OCI-LY7 (cell line): ENCODE measurements at regions not wholly inside any gene's neighbourhood (a gene's known extent, or its start where the extent isn't known, plus 50 kb on each side); places are given as distances from the start of the nearest gene placed in this dataset. TPM values are rescaled to one million over a fixed set of nuclear protein-coding genes. Genes with fewer than 3 reads are reported as not detected.

Source experiments
- BruUV-seq: library from RNA; stranded (reverse); fragments of 400-500 nt; replicated peaks from 2 replicates; lab custom pipeline; 2021; lab: Mats Ljungman, UMichigan
- CTCF ChIA-PET: fragments of 300-600 bp; sonication (Branson Sonifier 250); formaldehyde crosslinking; loops from one replicate; lab custom pipeline; 2022; ENCODE audit warnings: antibody characterized with exemption; ENCODE audit not compliant: unreplicated experiment; lab: Charles Lee
- POLR2A ChIA-PET: fragments of 300-600 bp; sonication (Branson Sonifier 250); formaldehyde crosslinking; loops from one replicate; lab custom pipeline; 2022; ENCODE audit warnings: antibody characterized with exemption; lab: Charles Lee
- DNase-seq: peaks from one replicate; pipeline ENCODE4 v3.0.0-alpha.2; 2015; ENCODE audit warnings: low spot score
- H2AFZ ChIP-seq: fragments of 200-600 bp; sonication (generic), shearing (Covaris generic); 2 replicates; pipeline ENCODE4 v1.6.1; 2014; ENCODE audit warnings: mild to moderate bottlenecking, antibody characterized with exemption, low read length, moderate library complexity
- H3K27ac ChIP-seq: fragments of 200-600 bp; sonication (generic); 2 replicates; pipeline ENCODE4 v1.5.1; 2014; ENCODE audit warnings: mixed run types, low read depth, mild to moderate bottlenecking, moderate library complexity, low read length, inconsistent platforms; ENCODE audit not compliant: poor library complexity, severe bottlenecking
- H3K36me3 ChIP-seq: fragments of 200-600 bp; sonication (generic); 2 replicates; pipeline ENCODE4 v1.6.1; 2014; ENCODE audit warnings: mild to moderate bottlenecking, antibody characterized with exemption, low read length, moderate library complexity, mixed read lengths; ENCODE audit not compliant: insufficient read depth
- H3K4me1 ChIP-seq: fragments of 200-600 bp; sonication (generic); 2 replicates; pipeline ENCODE4 v1.5.1; 2014; ENCODE audit warnings: mild to moderate bottlenecking, low read length; ENCODE audit not compliant: insufficient read depth, poor library complexity, severe bottlenecking
- H3K4me2 ChIP-seq: fragments of 200-600 bp; sonication (generic); 2 replicates; pipeline ENCODE4 v1.6.1; 2014; ENCODE audit warnings: mild to moderate bottlenecking, low read length
- H3K4me3 ChIP-seq: fragments of 200-600 bp; sonication (generic); 2 replicates; pipeline ENCODE4 v1.5.1; 2014; ENCODE audit warnings: mild to moderate bottlenecking, low read depth, low read length; ENCODE audit not compliant: poor library complexity, severe bottlenecking
- H3K79me2 ChIP-seq: fragments of 200-600 bp; sonication (generic); 2 replicates; pipeline ENCODE4 v1.6.1; 2016; ENCODE audit warnings: low read depth, mild to moderate bottlenecking, low read length, moderate library complexity, mixed read lengths; ENCODE audit not compliant: insufficient read depth
- H3K9me2 ChIP-seq: fragments of 200-600 bp; sonication (generic); 2 replicates; pipeline ENCODE4 v1.6.1; 2016; ENCODE audit warnings: mild to moderate bottlenecking, low read length, mixed read lengths; ENCODE audit not compliant: insufficient read depth
- H3K9me3 ChIP-seq: fragments of 200-600 bp; sonication (generic); 2 replicates; pipeline ENCODE4 v1.6.1; 2014; ENCODE audit warnings: mild to moderate bottlenecking, mixed run types, low read length, mixed read lengths
- H4K20me1 ChIP-seq: fragments of 200-600 bp; sonication (generic); 2 replicates; pipeline ENCODE4 v1.6.1; 2014; ENCODE audit warnings: mild to moderate bottlenecking, antibody characterized with exemption, low read length, moderate library complexity, mixed read lengths; ENCODE audit not compliant: insufficient read depth
- EZH2phosphoT487 ChIP-seq: fragments of 200-600 bp; sonication (generic); IDR thresholded peaks from 2 replicates; pipeline ENCODE4 v1.6.1; 2018; ENCODE audit warnings: low read depth, borderline replicate concordance, mild to moderate bottlenecking, mixed run types, antibody characterized with exemption, low read length, moderate library complexity, mixed read lengths
- intact Hi-C: fragments of 100-400 bp; cut with micrococcal nuclease; formaldehyde crosslinking; loops from one replicate; pipeline ENCODE4 v1.10.0; 2022; ENCODE audit not compliant: unreplicated experiment
- small RNA-seq: library from RNA; depleted of rRNA; stranded (forward); fragments of <200 nt; gene quantifications from one replicate; pipeline ENCODE3, GENCODE V24; 2014
- TF ChIP-seq, protein P1 (sequence below): fragments of 200-600 bp; sonication (generic); conservative IDR thresholded peaks from 2 replicates; pipeline ENCODE4 v1.5.1; 2014; ENCODE audit warnings: mild to moderate bottlenecking, antibody characterized with exemption, low read length, moderate library complexity, mixed read lengths

- TF ChIP-seq EZH2phosphoT487: no peak
- TF ChIP-seq, protein P1, sequence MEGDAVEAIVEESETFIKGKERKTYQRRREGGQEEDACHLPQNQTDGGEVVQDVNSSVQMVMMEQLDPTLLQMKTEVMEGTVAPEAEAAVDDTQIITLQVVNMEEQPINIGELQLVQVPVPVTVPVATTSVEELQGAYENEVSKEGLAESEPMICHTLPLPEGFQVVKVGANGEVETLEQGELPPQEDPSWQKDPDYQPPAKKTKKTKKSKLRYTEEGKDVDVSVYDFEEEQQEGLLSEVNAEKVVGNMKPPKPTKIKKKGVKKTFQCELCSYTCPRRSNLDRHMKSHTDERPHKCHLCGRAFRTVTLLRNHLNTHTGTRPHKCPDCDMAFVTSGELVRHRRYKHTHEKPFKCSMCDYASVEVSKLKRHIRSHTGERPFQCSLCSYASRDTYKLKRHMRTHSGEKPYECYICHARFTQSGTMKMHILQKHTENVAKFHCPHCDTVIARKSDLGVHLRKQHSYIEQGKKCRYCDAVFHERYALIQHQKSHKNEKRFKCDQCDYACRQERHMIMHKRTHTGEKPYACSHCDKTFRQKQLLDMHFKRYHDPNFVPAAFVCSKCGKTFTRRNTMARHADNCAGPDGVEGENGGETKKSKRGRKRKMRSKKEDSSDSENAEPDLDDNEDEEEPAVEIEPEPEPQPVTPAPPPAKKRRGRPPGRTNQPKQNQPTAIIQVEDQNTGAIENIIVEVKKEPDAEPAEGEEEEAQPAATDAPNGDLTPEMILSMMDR: no peak
- DNase-seq: no peak
- Histone ChIP-seq H3K4me3 (no peak overlapping the region), H3K9me3 (no peaks in the 10 kb centered on the region), H2AFZ (no peak overlapping the region), H3K36me3 (no peaks in the 10 kb centered on the region), H3K4me2 (no peak overlapping the region), H3K4me1 (no peaks in the 10 kb centered on the region), H3K27ac (no peak overlapping the region), H4K20me1 (no peaks in the 10 kb centered on the region), H3K79me2 (no peaks in the 10 kb centered on the region), H3K9me2 (no peaks in the 10 kb centered on the region)
- ChIA-PET CTCF (no interaction called here), POLR2A (no interaction called here)
- no TSS peak for BruUV-seq
- intact Hi-C loops: no loop called here
Measured at GRCh38 chr12:86312232-86312631, 56.0 kb upstream of the MGAT4C start.

Small RNA genes in the stretch of these regions (small RNA-seq; reads per million reads assigned to genes)
- gene AC079598.2 (not detected), gene AC079598.3 (not detected), gene AC079598.4 (not detected), gene CYCSP30 (not detected)
